Cardiac muscle cell (in vitro differentiated cells and primary cell): ENCODE measurements at regions not wholly inside any gene's neighbourhood (a gene's known extent, or its start where the extent isn't known, plus 50 kb on each side); places are given as distances from the start of the nearest gene placed in this dataset.

ENCODE experiments used
- DNase-seq, 2 donors: peaks; one replicate each; pipeline versions ENCODE4 v3.0.0 to v3.0.0-alpha.2; 2010 to 2017; ENCODE audit warnings: low read depth in 1 of 2, low spot score in 1 of 2
- H3K27ac ChIP-seq: fragments of 200-600 bp; sonication (generic); 2 replicates; pipeline ENCODE4 v1.5.1; 2016
- H3K27me3 ChIP-seq: fragments of 200-600 bp; sonication (generic); 2 replicates; pipeline ENCODE4 v1.6.0; 2016; ENCODE audit warnings: control low read depth
- H3K36me3 ChIP-seq: fragments of 200-600 bp; sonication (generic); 2 replicates; pipeline ENCODE4 v1.5.1; 2016; ENCODE audit warnings: control low read depth
- H3K4me1 ChIP-seq: fragments of 200-600 bp; sonication (generic); 2 replicates; pipeline ENCODE4 v1.8.1; 2017; ENCODE audit warnings: low read depth, mild to moderate bottlenecking, mixed run types
- H3K4me3 ChIP-seq: fragments of 200-600 bp; sonication (generic); 2 replicates; pipeline ENCODE4 v1.5.1; 2016; ENCODE audit warnings: mild to moderate bottlenecking
- H3K9me3 ChIP-seq: fragments of 200-600 bp; sonication (generic); 2 replicates; pipeline ENCODE4 v1.5.1; 2017; ENCODE audit warnings: low read depth, mild to moderate bottlenecking, control low read depth
- TF ChIP-seq, protein P1 (sequence below): IDR thresholded peaks from 2 replicates; pipeline ENCODE4 v1.5.1; 2012; ENCODE audit warnings: low read depth, mild to moderate bottlenecking, low read length

DNA sequence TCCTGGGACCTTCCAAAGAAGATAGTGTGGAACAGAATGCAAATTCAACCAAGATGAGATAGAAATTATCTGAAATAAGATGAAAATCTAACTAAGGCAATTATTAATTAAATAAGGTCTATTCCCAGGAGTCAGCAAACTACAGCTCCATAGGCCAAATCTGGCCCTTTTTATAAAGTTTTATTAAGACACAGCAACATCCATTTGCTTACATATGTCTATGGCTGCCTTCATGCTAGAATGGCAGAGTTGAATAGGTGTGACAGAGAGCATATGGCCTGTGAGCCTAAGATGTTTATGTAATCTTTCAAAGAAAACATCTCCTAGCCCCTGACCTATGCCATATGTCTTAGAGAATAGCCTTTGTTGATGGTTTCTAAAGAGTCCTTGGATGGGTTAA lies 503.0 kb downstream of the EDEM1 start:
- H3K4me1 ChIP-seq: no peaks in the 10 kb centered on the region
- TF ChIP-seq, protein P1, sequence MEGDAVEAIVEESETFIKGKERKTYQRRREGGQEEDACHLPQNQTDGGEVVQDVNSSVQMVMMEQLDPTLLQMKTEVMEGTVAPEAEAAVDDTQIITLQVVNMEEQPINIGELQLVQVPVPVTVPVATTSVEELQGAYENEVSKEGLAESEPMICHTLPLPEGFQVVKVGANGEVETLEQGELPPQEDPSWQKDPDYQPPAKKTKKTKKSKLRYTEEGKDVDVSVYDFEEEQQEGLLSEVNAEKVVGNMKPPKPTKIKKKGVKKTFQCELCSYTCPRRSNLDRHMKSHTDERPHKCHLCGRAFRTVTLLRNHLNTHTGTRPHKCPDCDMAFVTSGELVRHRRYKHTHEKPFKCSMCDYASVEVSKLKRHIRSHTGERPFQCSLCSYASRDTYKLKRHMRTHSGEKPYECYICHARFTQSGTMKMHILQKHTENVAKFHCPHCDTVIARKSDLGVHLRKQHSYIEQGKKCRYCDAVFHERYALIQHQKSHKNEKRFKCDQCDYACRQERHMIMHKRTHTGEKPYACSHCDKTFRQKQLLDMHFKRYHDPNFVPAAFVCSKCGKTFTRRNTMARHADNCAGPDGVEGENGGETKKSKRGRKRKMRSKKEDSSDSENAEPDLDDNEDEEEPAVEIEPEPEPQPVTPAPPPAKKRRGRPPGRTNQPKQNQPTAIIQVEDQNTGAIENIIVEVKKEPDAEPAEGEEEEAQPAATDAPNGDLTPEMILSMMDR: no peak

GRCh38 chr3:5690904-5691532 lies 503.5 kb downstream of the EDEM1 start:
- Histone ChIP-seq H3K27ac (no peak overlapping the region), H3K27me3 (no peaks in the 10 kb centered on the region), H3K36me3 (no peaks in the 10 kb centered on the region), H3K4me3 (no peak overlapping the region), H3K9me3 (no peaks in the 10 kb centered on the region), H3K4me1 (no peaks in the 10 kb centered on the region)
- DNase-seq: no peak
- TF ChIP-seq, protein P1: no peak

More for the DNA sequence above, 503.0 kb downstream of the EDEM1 start:
- no peak for DNase-seq
- Histone ChIP-seq H3K36me3 (no peaks in the 10 kb centered on the region), H3K9me3 (no peaks in the 10 kb centered on the region), H3K27me3 (no peaks in the 10 kb centered on the region), H3K27ac (no peak overlapping the region), H3K4me3 (no peak overlapping the region)

DNA sequence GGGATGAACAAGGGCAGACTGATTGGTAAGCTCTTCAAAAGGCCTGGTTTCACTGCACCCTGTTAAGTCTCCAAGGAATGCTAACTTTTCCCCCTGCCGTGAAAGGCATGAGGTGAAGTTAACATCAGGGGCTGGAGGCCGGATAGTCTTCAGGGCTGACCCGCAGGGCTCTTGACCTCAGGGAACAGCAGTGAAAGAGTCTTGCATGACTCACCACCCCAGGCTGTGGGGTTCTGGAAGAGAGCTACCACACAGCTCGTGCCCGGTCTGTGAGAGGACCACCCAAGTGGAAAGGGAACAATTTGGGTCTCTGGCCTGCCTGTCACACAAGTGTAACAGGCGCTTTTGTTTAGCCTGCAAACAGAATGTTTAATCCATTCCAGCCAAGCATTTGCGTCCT lies 504.9 kb downstream of the EDEM1 start:
- no peaks in the 10 kb centered on the region for H3K36me3 ChIP-seq
- H3K27ac ChIP-seq: no peak overlapping the region
- no peaks in the 10 kb centered on the region for H3K9me3 ChIP-seq
- DNase-seq: no peak
- no peak overlapping the region for H3K4me3 ChIP-seq
- no peaks in the 10 kb centered on the region for H3K27me3 ChIP-seq
- TF ChIP-seq, protein P1: no peak
- H3K4me1 ChIP-seq: no peaks in the 10 kb centered on the region

GRCh38 chr3:5694266-5694665 lies 506.8 kb downstream of the EDEM1 start:
- Histone ChIP-seq H3K27ac (no peak overlapping the region), H3K9me3 (no peaks in the 10 kb centered on the region), H3K4me3 (no peak overlapping the region), H3K27me3 (no peaks in the 10 kb centered on the region), H3K4me1 (no peaks in the 10 kb centered on the region), H3K36me3 (no peaks in the 10 kb centered on the region)
- DNase-seq: no peak
- TF ChIP-seq, protein P1: no peak

GRCh38 chr3:5698851-5699250 lies 511.3 kb downstream of the EDEM1 start:
- no peaks in the 10 kb centered on the region for H3K4me1 ChIP-seq
- H3K9me3 ChIP-seq: no peaks in the 10 kb centered on the region
- no peak overlapping the region for H3K27ac ChIP-seq
- H3K27me3 ChIP-seq: no peaks in the 10 kb centered on the region
- no peaks in the 10 kb centered on the region for H3K36me3 ChIP-seq
- TF ChIP-seq, protein P1: no peak
- no peak overlapping the region for H3K4me3 ChIP-seq
- DNase-seq: no peak

GRCh38 chr3:5699313-5699712 lies 511.8 kb downstream of the EDEM1 start:
- DNase-seq: no peak
- no peak overlapping the region for H3K4me3 ChIP-seq
- no peaks in the 10 kb centered on the region for H3K9me3 ChIP-seq
- no peaks in the 10 kb centered on the region for H3K27me3 ChIP-seq
- no peaks in the 10 kb centered on the region for H3K36me3 ChIP-seq
- TF ChIP-seq, protein P1: no peak
- H3K27ac ChIP-seq: no peak overlapping the region
- no peaks in the 10 kb centered on the region for H3K4me1 ChIP-seq
